Right kidney (tissue), 1 donor: ENCODE measurements at regions not wholly inside any gene's neighbourhood (a gene's known extent, or its start where the extent isn't known, plus 50 kb on each side); places are given as distances from the start of the nearest gene placed in this dataset.
"Not testable (repeated sequence)": the region's sequence is repeated elsewhere in the genome, so short reads cannot be mapped to it uniquely, and the experiment has no call there.

Experiments
- DNase-seq: peaks from one replicate; pipeline ENCODE4 v3.0.0-alpha.2; 2016

DNA sequence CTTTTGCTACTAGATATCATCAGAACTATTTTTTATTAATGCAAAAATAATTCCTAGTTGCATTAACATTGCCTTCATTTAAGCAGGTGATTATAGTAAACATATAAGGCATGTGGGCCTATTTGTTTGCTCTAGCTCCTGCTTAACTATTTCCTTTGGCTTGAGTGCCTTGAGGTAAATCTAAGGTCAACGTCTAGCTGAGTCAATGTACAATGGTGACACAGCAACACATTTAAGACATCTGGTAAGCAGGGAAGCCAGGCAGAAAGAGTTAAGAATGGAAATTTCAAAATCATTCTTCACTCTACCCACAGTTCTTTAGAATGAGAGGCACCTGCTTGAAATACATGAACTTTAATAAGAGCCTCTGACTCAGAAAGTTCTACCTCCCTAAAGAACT, 111.9 kb upstream of the FST start:
- DNase-seq, result no peak

DNA sequence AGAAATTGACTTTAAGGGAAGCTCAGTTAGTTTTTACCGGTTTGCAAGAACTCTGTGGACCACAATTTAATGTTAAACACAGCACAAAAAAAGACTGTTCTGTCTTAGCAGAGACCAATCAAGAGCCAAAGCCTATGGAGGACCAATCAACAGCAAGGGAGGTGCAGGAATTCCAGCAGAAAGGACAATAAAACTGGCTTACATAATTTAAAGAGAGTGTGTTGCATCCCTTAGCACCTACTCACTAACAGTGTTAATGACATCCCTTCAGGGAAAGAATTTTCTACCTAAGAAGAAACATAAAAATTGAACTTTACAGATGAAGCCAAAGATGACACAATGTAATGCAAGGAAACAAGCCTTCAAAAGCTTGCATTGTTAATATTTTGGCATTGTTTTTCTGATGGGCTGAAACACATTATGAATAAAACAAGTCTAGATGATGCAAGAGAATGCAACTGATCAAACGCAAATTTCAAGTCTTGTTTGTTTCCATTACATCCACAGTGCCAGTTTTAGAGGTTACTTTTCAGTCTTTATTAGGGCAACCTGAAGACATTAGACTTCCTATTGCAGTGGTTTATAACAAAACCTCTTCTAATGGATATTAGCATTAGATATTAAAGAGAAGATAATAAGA, 111.3 kb upstream of the FST start:
- DNase-seq, result no peak

DNA sequence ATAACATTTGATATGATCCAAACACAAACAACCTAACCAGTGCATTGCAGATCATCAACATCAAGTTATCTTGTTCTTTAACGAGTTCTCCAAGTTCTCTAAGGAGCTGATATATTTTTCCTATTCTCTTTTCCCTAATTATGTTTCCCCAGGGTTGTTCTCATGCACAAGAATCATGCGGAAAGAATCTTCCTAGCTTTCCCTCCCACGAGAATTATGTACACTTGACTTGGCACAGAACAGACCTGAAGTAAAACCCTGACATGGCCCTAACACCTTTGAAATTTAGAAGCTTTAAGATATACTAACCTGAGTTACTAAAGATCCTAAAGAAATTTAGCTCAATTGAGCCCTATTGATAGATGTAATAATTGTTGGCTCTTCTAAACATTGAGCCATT, 110.7 kb upstream of the FST start:
- DNase-seq, result no peak

DNA sequence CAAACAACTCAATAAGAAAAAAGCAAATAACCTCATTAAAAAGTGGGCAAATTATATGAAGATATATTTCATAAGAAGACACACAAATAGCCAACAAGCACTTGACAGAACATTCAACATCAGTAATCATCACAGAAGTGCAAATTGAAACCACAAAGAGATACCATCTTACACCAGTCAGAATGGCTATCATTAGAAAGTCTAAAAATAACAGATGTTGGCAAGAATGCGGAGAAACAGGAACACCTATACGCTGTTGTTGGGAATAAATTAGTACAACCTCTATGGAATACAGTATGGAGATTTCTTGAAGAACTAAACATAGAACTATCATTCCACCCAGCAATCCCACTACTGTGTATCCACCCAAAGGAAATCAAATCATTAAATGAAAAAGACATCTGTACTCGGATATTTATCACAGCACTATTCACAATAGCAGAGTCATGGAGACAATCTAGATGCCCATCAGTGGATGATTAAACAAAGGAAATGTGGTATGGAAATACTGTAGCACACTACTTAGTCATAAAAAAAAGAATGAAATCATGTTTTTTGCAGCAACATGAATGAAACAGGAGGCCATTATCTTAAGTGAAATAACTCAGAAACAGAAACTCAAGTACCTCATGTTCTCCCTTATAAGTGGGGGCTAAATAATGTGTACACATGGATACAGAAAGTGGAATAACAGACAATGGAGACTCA, 106.8 kb upstream of the FST start:
- DNase-seq, result no peak

DNA sequence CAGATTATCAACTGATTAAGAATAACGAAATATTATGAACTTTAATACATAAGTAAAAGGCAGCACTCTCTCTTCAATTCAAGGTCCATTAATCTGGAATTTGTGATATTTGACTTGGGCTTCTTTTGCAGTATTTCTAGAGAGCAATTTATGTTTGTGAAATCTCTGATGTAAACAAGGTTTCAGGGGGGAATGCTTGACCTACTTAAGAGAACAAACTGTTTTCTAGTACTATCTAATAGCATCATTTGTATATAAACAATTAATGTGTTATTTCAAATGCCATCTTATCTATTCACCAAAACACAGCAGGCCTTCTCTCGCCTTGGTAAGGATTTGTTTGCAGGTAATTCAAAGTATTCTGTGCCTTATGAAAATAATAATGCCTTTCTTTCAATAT, 103.6 kb upstream of the FST start:
- no peak for DNase-seq

DNA sequence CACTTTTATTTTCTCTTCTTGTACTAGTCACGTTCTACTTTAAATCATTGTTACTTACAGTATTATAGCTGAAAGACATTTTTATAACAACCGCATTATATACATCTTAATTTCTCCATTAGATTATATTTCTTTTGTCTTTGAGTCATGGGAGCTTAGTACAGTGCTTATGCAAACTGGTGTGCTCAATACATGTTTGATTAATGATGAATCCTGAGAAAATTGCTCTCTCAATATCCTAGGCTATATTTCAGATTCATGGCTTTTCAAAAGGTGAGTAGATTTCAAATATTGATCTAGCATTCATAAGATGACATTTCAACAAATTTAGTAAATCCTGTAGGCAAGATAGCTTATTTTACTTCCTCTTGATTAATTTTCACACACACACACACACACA, 102.2 kb upstream of the FST start:
- no peak for DNase-seq

DNA sequence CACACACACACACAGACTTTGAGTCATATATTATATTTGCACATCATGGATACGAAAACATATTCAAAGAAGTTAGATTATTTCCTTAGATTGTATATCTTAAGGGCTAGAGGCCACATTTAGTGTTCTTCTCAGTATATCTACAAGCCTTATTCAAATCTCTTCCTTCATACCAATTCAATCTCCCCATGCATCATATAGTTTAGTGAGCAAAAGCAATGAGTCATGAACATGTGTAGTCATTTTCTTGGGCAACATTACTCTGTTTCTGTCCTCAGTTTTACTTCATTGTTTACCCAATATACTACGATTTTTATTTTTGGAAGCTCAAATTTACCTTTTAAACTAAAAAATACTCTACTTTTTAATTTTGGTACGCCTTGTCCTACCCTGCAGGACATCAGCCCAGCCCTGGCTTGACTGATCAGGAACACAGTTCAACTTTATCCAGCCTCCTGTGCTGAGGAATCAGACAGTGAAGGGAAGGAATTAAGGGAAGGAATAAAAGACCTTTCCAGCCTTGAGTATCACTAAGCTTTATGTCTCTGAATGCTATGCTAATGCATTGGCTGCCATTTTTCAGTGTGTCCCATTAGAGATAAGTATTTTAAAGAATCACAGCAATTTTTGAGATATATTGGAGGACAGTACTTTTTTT, 101.7 kb upstream of the FST start:
- no peak for DNase-seq

DNA sequence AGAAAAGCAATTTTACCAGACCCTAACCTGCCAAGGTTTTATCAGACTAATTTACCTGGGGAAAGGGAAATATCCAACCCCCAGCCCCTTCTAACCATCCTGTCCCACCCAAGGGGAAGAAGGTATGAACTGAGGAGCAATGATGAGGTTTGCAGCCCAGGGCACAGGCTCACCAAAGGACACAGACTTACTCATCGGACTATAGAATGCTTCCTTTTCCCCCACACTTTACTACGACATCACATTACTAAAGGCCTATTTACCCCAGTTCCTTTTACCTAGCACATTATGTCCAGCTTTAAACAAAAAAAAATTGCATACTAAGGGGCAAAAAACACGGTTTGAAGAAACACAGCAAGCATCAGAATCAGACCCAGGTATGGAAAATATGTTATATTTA, 94.1 kb upstream of the FST start:
- DNase-seq, result no peak

DNA sequence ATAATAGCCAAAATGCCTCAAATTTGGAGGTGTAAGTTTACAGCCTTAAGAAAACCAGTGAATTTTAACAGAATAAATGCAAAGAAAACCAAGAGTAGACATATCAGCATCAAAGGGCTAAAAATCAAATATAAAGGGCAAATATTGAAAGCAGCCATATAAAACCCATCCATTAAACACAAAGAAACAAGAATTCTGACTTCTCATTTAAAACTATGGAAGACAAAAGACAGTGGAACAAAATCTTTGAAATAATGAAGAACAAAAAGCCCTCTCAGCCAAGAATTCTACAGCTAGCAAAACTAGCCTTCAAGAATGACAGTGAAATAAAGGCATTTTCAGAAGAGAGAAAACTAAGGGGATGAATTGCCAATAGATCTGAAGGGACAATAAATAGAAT, 91.3 kb upstream of the FST start:
- DNase-seq, result no peak

DNA sequence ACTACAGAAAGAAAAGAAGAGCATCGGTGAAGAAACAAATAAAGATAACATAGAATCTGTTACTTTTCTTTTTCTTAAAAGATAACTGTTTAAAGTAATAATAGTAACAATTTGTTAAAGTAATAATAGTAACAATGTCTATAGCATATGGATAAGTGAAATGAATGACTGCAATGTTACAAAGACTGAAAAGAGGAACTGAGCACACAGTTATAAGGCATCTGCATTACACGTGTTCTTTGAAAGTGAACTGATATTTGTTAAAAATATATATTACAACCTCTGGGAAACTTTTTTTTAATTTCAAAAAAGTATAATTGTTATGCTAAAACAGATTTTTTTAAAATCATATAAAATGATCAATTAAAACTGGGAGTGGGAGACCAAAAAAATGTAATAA, 88.4 kb upstream of the FST start:
- DNase-seq, result no peak

DNA sequence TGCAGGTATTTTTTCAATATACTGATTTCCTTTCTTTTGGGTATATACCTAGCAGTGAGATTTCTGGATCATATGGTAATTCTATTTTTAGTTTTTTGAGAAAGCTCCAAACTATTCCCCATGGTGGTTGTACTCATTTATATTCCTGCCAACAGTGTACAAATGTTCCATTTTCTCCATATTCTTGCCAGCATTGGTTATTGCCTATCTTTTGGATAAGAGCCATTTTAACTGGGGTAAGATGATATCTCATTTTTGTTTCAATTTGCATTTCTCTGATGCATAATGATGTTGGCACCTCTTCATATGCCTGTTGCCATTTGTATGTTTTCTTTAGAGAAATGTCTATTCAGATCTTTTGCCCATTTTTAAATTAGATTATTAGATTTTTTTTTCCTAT, 85.6 kb upstream of the FST start:
- DNase-seq, result no peak

DNA sequence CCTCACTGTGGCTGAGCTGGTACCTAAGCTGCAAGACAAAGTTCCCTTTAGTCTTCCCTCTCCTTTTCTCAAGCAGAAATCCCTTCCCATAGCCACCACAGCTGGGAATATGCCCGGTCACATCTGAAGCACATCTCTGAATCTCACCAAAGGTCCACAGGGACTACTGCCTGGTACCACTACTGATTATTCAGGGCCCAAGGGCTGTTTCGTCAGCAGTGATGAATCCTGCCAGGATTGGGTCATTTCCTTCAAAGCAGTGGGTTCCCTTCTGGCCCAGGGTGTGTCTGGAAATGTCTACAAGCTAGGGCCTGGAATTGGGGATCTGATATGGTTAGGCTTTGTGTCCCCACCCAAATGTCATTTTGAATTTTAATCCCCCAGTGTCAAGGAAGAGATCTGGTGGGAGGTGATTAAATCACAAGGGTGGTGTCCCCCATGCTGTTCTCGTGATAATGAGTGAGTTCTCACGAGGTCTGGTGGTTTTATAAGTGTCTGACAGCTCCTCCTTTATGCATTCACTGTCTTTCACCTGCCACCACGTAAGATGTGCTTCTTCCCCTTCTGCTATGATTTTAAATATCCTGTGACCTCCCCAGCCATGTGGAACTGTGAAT, 83.2 kb upstream of the FST start:
- no peak for DNase-seq

DNA sequence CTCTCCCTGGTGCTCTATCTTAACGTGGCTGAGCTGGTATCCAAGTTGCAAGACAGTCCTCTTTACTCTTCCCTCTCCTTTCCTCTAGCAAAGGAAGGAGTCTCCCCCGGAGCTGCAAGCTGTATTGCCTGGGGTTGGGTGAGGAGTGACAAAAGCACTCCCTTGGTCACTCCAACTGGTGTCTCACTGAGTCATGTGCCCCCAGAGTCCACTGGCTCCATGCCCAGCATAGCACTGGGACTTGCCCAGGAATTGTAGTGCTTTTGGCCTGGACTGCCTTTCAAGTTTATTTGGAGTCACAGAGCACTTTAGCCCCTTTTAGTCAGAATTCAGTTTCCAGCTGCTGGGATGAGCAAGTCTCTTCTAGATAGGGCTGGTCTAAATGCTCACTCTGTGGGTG, 82.6 kb upstream of the FST start:
- no peak for DNase-seq

DNA sequence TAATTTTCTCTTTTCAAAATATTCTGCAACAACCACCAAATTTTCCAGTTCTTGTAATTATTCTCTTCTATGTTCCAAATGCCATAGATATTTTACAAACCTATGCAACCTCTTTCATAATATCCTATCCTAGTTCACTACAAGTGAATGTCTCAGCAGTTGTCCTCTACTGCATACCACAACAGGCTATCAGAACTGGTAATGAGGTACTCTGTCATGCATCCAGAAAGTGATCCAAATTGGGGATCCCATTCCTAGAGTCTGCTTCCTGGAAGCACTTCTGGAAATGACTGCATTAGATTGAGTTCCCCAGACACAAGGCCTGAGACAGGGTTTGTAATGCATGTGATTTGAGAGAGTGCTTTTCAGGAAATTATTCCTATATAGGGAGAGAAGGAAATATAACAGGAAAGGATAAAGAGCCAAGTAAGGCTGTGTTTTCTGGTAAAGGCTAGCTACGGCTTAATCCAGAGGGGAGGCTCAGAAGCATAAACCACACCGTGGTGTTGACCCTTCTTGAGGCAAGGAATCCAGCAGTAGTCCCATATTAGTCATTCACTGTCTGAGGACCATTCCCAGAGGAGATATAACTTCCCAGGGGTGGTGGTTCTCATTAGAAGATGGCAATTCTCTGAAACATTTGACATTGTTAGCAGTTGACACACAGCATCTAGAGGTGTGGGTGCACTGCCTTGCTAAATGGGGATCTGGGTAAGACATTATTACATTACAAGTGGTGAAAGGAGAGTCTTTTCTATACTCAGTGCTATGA, 80.3 kb upstream of the FST start:
- no peak for DNase-seq

DNA sequence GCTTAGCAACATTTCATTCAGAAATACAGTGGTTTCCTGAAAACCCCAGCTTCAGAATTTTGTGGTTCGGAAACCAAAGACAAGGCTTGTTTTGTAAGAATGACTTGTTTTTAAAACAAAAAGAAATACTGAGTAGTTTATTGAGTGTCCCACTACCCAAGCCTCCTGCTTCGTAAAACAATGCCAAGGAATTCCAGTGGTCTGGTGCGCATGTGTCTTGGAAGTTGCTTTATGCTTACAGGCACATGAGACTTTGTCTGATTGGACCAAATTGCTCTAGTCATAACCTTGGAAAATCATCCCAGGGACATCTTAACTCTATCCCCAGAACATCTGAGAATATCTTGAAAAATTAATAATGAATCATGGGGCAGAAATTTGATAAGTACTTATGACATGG, 77.1 kb upstream of the FST start:
- DNase-seq, result no peak

DNA sequence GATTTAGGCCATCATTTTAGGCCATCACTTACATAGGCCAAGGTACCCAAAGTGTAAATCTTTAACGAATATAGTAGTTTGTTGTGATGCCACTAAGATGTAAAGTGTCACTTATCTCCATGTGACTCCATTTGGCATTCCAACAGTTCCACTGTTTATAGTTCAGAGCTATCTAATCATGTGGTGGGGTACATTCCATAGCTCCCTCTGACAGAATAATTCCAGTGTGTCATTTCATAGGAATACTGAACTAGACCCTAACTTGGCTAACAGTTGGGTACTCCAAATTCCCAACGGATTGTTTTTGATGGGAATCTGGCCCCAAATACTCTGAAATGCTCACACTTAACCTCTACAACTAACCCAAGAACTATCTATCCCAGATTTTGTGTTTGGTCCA, 76.7 kb upstream of the FST start:
- no peak for DNase-seq

DNA sequence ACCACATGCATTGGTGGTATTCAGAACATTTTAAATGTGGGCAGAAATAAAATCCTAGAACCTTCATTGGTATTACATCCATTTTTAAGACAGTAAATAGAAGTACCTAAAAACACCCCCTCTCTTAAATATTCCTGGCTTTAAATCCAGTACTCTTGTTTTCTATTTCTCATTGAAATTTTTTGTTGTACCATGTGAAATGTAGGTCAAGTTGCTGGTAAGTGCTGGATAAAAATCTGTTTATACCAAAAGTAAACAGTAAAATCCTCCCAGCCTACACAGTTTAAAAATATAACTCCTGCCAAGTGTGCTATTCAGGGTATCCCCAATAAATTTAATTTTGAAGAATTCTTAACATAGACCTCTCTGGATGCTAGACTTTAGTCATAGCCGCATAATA, 75.0 kb upstream of the FST start:
- DNase-seq, result no peak

DNA sequence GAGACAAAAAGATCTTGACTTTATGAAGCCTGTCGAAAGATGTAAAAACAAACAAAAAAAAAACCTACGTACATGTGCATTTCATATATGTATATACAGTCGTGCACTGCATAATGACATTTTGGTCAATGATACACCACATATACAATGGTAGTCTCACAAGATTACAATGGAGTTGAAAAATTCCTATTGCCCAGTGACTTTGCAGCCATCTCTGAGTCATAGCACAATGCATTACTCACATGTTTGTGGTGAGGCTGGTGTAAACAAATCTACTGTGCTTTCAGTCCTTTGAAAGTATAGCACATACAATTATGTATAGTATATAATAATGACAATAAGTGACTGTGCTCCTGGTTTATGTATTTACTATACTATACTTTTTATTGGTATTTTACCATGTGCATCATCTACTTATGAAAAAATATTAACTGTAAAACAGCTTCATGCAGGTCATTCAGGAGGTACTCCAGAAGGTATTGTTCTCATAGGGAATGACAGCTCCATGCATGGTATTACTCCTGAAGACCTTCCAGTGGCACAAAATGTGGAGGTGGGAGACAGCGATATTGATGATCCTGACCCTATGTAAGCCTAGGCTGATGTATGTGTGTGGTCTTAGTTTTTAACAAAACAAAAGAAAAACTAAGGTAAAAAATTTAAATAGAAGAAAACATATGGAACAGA, 73.7 kb upstream of the FST start:
- no peak for DNase-seq

DNA sequence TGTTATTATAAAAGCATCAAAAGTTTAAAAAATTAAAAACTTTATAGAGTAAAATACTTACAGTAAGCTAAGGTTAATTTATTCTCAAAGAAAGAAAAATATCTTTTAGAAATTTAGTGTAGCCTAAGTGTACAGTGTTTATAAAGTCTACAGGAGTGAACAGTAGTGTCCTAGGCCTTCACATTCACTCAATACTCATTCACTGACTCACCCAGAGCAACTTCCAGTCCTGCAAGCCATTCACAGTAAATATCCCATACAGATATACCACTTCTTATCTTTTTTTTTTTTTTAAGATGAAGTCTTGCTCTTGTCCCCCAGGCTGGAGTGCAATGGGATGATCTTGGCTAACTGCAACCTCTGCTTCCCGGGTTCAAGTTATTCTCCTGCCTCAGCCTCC, 73.1 kb upstream of the FST start:
- DNase-seq, result no peak

DNA sequence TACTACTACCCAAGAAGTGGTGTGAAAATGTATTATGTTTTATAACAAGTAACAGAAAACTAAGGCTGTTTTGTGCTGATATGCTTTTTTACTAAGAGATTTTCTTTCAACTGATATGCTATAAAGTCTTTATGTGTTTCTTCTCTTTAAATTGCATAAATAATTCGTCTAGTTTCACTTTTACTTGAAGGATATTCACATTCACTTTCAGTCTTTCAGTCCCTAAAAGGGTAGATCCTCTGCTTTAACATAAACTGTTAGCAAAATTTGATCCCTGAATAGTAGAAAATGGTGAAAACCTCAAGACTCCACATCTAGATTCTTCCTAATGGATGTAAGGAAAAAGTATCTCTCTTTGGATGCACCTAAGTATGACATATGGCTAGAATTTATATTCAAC, 69.0 kb upstream of the FST start:
- no peak for DNase-seq

DNA sequence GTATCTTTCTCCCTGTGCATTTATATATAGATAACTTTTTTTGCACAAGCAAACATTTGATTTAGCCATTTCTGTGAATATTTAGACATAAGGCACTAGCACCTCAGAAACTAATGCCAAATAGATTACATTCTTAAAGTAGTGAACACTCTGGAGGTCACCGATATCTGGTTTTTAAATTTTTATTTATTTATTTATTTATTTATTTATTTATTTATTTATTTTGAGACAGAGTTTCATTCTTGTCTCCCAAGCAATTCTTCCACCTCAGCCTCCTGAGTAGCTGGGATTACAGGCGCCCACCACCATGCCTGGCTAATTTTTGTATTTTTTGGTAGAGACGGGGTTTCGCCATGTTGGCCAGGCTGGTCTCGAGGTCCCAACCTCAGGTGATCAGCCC, 67.9 kb upstream of the FST start:
- DNase-seq, result not testable (repeated sequence)

DNA sequence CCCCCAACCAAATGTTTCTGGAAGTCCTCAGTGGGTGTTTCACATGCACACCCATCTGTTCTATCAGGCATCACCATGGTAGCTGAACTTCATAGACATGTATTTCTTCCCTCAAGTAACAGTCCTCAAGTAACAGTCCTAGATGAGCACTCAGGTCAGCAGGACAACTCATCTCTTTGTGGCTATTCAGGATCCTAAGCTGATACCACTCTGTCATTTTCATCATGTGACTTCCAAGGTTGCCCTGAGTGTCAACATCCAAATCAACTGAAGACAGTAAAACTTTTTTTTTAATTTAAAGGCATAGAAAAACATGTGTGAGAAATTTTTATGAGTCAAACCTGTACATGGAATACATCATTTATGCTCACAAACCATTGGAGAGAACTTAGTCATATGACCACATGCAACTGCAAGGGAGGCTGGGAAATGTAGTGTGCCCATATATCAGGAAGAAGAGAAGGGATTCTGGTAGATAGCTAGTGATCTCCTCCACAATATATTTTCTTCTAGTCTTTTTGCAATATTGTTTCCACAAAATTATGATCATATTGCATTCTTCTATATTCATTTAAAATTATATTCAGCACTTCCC, 64.2 kb upstream of the FST start:
- DNase-seq, result no peak
